Chondrocyte (in vitro differentiated cells): ENCODE measurements at regions not wholly inside any gene's neighbourhood (a gene's known extent, or its start where the extent isn't known, plus 50 kb on each side); places are given as distances from the start of the nearest gene placed in this dataset.

Source experiments
- DNase-seq: peaks from one replicate; pipeline ENCODE4 v3.0.0; 2021; ENCODE audit warnings: mixed read lengths, low spot score
- H3K27ac Mint-ChIP-seq: one replicate; pipeline ENCODE4 v1.8.0; 2021; ENCODE audit warnings: mild to moderate bottlenecking, moderate library complexity, mixed read lengths; ENCODE audit not compliant: unreplicated experiment
- H3K27me3 Mint-ChIP-seq: 2 replicates; pipeline ENCODE4 v1.8.0; 2021; ENCODE audit warnings: low read depth, mixed read lengths
- H3K36me3 Mint-ChIP-seq: 2 replicates; pipeline ENCODE4 v1.8.0; 2021; ENCODE audit warnings: low read depth, mixed read lengths
- H3K4me1 Mint-ChIP-seq: 2 replicates; pipeline ENCODE4 v1.8.0; 2021; ENCODE audit warnings: low read depth, mild to moderate bottlenecking, mixed read lengths
- H3K4me3 Mint-ChIP-seq: one replicate; pipeline ENCODE4 v1.8.0; 2021; ENCODE audit warnings: mild to moderate bottlenecking, moderate library complexity, mixed read lengths; ENCODE audit not compliant: unreplicated experiment
- H3K9me3 Mint-ChIP-seq: 2 replicates; pipeline ENCODE4 v1.8.0; 2021; ENCODE audit warnings: low read depth, mixed read lengths
- TF ChIP-seq, protein P1 (sequence below): fragments of 200-600 bp; sonication (generic); IDR thresholded peaks from 2 replicates; pipeline ENCODE4 v1.5.0; 2021; ENCODE audit warnings: antibody characterized with exemption, mild to moderate bottlenecking, moderate library complexity

DNA sequence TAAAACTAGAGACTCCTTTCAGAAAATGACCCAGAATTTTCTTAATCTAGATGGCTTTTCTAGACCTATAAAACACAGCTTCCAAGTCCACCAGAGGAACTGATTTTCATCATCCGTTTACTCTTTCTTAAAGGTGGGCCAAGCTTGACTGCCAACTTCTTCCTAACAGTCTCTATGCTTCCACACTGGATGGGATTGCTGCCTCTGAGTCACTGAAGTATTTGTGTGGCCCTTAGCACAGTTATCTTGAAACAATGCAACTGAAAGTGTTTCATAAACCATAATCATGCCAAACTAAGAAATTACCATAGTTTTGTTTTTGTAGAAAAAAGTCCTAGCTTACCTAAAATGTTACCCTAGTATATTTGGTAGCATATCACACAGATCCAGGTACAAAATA, 985.7 kb downstream of the TUSC7 start:
- TF ChIP-seq, protein P1, sequence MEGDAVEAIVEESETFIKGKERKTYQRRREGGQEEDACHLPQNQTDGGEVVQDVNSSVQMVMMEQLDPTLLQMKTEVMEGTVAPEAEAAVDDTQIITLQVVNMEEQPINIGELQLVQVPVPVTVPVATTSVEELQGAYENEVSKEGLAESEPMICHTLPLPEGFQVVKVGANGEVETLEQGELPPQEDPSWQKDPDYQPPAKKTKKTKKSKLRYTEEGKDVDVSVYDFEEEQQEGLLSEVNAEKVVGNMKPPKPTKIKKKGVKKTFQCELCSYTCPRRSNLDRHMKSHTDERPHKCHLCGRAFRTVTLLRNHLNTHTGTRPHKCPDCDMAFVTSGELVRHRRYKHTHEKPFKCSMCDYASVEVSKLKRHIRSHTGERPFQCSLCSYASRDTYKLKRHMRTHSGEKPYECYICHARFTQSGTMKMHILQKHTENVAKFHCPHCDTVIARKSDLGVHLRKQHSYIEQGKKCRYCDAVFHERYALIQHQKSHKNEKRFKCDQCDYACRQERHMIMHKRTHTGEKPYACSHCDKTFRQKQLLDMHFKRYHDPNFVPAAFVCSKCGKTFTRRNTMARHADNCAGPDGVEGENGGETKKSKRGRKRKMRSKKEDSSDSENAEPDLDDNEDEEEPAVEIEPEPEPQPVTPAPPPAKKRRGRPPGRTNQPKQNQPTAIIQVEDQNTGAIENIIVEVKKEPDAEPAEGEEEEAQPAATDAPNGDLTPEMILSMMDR, result no peak
- DNase-seq, result no peak
- no peaks in the 10 kb centered on the region for H3K9me3 Mint-ChIP-seq
- H3K4me1 Mint-ChIP-seq, result peaks cover 8% of the 10 kb centered on the region
- no peaks in the 10 kb centered on the region for H3K36me3 Mint-ChIP-seq
- peaks cover 11% of the 10 kb centered on the region for H3K27me3 Mint-ChIP-seq
- no peak overlapping the region for H3K27ac Mint-ChIP-seq
- no peak overlapping the region for H3K4me3 Mint-ChIP-seq

GRCh38 chr3:117695871-117696645, 986.5 kb downstream of the TUSC7 start:
- no peak for DNase-seq
- Mint-ChIP-seq H3K27ac (no peak overlapping the region), H3K4me1 (peaks cover 15% of the 10 kb centered on the region), H3K36me3 (no peaks in the 10 kb centered on the region), H3K9me3 (no peaks in the 10 kb centered on the region), H3K4me3 (no peak overlapping the region), H3K27me3 (peaks cover 11% of the 10 kb centered on the region)
- TF ChIP-seq, protein P1, result no peak

- Mint-ChIP-seq H3K27me3 (peaks cover 11% of the 10 kb centered on the region), H3K27ac (no peak overlapping the region), H3K4me1 (peaks cover 19% of the 10 kb centered on the region), H3K9me3 (no peaks in the 10 kb centered on the region), H3K4me3 (no peak overlapping the region), H3K36me3 (no peaks in the 10 kb centered on the region)
- no peak for DNase-seq
- TF ChIP-seq, protein P1, result no peak
These were observed 987.4 kb downstream of the TUSC7 start for GRCh38 chr3:117696851-117697407.

DNA sequence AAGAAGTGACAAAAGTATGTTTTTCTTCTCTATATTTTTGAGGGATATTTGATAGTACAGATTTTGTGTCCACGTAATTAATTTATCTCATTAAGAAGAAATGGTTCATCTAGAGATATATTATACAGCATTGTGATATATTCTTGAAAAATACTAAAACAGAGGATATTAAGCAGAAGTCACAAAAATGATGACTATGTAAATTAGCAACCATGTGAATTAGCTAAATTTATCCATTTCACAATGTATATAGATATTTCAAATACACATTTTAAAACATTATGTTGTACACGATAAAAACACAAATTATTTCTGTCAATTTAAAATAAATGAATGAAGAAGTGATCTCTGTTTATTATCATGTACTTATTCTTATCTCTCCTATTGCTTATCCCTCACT, 989.5 kb downstream of the TUSC7 start:
- TF ChIP-seq, protein P1, result no peak
- no peaks in the 10 kb centered on the region for H3K9me3 Mint-ChIP-seq
- peaks cover 13% of the 10 kb centered on the region for H3K27me3 Mint-ChIP-seq
- H3K4me3 Mint-ChIP-seq, result no peak overlapping the region
- DNase-seq, result no peak
- H3K4me1 Mint-ChIP-seq, result peaks cover 13% of the 10 kb centered on the region
- no peak overlapping the region for H3K27ac Mint-ChIP-seq
- no peaks in the 10 kb centered on the region for H3K36me3 Mint-ChIP-seq

GRCh38 chr3:117700573-117701360, 991.2 kb downstream of the TUSC7 start:
- H3K27me3 Mint-ChIP-seq, result peaks cover 13% of the 10 kb centered on the region
- H3K4me3 Mint-ChIP-seq, result no peak overlapping the region
- no peaks in the 10 kb centered on the region for H3K36me3 Mint-ChIP-seq
- peaks cover 18% of the 10 kb centered on the region for H3K4me1 Mint-ChIP-seq
- H3K27ac Mint-ChIP-seq, result peak overlapping the region; percentile 14
- TF ChIP-seq, protein P1, result no peak
- no peaks in the 10 kb centered on the region for H3K9me3 Mint-ChIP-seq
- no peak for DNase-seq
